ENCODE measurements at regions not wholly inside any gene's neighbourhood (a gene's known extent, or its start where the extent isn't known, plus 50 kb on each side); places are given as distances from the start of the nearest gene placed in this dataset.

DNA sequence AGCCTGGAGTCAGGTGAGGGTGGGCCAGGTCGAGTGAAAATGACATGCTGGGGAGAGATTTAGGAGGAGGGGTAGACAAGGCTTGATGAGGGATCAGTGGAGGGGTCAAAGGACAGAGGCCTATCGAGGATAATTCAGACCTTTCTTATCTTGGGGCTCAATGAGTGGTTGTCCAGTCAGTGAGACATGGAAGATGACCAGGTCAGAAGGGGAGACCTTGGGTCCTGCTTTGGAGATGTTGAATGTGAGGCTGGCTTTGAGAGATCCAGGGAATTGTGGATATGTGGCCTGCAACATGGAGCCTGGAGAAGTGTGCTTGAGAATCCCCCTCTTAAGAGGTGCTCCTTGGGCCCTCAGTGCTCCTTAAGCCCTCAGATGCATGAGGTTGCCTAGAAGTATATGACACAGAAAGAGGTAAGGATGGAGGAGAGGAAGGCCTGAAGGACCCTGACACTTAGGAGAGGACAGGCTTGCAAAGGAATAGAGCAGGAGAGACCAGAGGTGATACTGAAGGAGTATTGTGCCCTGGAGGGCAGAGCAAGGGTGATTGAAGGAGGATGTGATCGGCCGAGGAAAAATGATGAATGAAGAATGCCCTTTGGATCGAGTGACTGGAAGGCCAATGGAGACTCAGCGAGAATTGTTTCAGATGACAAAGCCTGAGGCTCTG, 129.8 kb upstream of the GPR26 start:
- Histone ChIP-seq H3K9me3 (ENCODE audit: control insufficient read depth, low read depth, low read length) (no peaks in the 10 kb centered on the region), H2AFZ (ENCODE audit: low read length) (no peak overlapping the region), H2BK15ac (ENCODE audit: low read depth, low read length) (no peak overlapping the region), H3K23me2 (ENCODE audit: insufficient read length, low read depth, low read length, poor library complexity, severe bottlenecking) (no peaks in the 10 kb centered on the region), H3K4ac (ENCODE audit: low read depth, low read length) (no peak overlapping the region), H3K23ac (ENCODE audit: insufficient read length, low read depth, low read length) (no peak overlapping the region), H4K91ac (ENCODE audit: insufficient read length, low read depth, low read length) (no peak overlapping the region), H3K27ac (ENCODE audit: insufficient read length, low read depth, low read length) (no peak overlapping the region), H4K5ac (ENCODE audit: insufficient read length, low read depth, low read length) (no peak overlapping the region), H2BK20ac (ENCODE audit: low read depth, low read length, poor library complexity, severe bottlenecking) (no peak overlapping the region), H2BK5ac (ENCODE audit: insufficient read length, low read length) (no peak overlapping the region), H3K79me1 (ENCODE audit: insufficient read depth, low read depth, low read length, poor library complexity, severe bottlenecking) (no peaks in the 10 kb centered on the region), H3K27me3 (ENCODE audit: insufficient read depth, low read length) (no peaks in the 10 kb centered on the region), H2AK5ac (ENCODE audit: insufficient read length, low read length) (no peak overlapping the region), H2BK120ac (ENCODE audit: low read depth, low read length, poor library complexity, severe bottlenecking) (no peak overlapping the region), H3K56ac (ENCODE audit: insufficient read length, low read depth, low read length) (no peak overlapping the region), H3T11ph (ENCODE audit: low read length) (no peak overlapping the region), H3K14ac (ENCODE audit: insufficient read depth, low read length) (no peak overlapping the region), H2BK12ac (ENCODE audit: insufficient read length, low read depth, low read length) (no peak overlapping the region), H3K4me1 (ENCODE audit: insufficient read depth, low read length) (peaks cover 6% of the 10 kb centered on the region; the same call in 1 of the 2 replicates), H3K4me2 (ENCODE audit: insufficient read depth, insufficient read length, low read length) (no peak overlapping the region), H4K20me1 (ENCODE audit: control insufficient read depth, insufficient read depth, insufficient read length) (no peaks in the 10 kb centered on the region), H3K79me2 (ENCODE audit: insufficient read depth, low read length) (no peaks in the 10 kb centered on the region), H4K8ac (replicated peaks; ENCODE audit: insufficient read length, low read depth, low read length) (no peak overlapping the region), H3K18ac (ENCODE audit: insufficient read length, low read depth, low read length) (no peak overlapping the region), H3K9ac (ENCODE audit: extremely low read depth, insufficient read length, low read length) (no peak overlapping the region)
- TF ChIP-seq, protein P1, sequence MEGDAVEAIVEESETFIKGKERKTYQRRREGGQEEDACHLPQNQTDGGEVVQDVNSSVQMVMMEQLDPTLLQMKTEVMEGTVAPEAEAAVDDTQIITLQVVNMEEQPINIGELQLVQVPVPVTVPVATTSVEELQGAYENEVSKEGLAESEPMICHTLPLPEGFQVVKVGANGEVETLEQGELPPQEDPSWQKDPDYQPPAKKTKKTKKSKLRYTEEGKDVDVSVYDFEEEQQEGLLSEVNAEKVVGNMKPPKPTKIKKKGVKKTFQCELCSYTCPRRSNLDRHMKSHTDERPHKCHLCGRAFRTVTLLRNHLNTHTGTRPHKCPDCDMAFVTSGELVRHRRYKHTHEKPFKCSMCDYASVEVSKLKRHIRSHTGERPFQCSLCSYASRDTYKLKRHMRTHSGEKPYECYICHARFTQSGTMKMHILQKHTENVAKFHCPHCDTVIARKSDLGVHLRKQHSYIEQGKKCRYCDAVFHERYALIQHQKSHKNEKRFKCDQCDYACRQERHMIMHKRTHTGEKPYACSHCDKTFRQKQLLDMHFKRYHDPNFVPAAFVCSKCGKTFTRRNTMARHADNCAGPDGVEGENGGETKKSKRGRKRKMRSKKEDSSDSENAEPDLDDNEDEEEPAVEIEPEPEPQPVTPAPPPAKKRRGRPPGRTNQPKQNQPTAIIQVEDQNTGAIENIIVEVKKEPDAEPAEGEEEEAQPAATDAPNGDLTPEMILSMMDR (conservative IDR thresholded peaks at IDR 0.05) = no peak
- DNase-seq = no peak
- H3K36me3 Mint-ChIP-seq (ENCODE audit: insufficient read depth in 1 of 3, low read depth in 3 of 3) = peaks cover 2 to 17% (median 2%) of the 10 kb centered on the region in 3 experiments; a peak in 3 of 7 replicates
- peaks cover 6 to 13% of the 10 kb centered on the region in 2 experiments; a peak in 4 of 5 replicates for H3K9me3 Mint-ChIP-seq
- H3K27ac Mint-ChIP-seq = no peak overlapping the region; a peak in 1 of 7 replicates
- peaks cover 30 to 31% of the 10 kb centered on the region in 2 experiments for H3K4me1 Mint-ChIP-seq
- no peak overlapping the region for H3K4me3 Mint-ChIP-seq
- no CpG with 5 or more reads among the region's 6 CpGs for WGBS (ENCODE audit: extremely low coverage, insufficient read length, low lambda C conversion rate)
- no peaks in the 10 kb centered on the region for H3K27me3 Mint-ChIP-seq (ENCODE audit: low read depth)

Data from H9 (cell line).